ENCODE measurements at regions not wholly inside any gene's neighbourhood (a gene's known extent, or its start where the extent isn't known, plus 50 kb on each side); places are given as distances from the start of the nearest gene placed in this dataset.

- no peak for DNase-seq (ENCODE audit: low spot score)
- 67% methylated on average over 4 of the region's 4 CpGs for WGBS (ENCODE audit: low lambda C conversion rate, missing lambda C conversion rate)
- H3K27me3 ChIP-seq, result no peaks in the 10 kb centered on the region
- no peaks in the 10 kb centered on the region for H3K36me3 ChIP-seq (replicated peaks; ENCODE audit: insufficient read depth, low read depth)
- H3K27ac ChIP-seq, result no peak overlapping the region
- no peak overlapping the region for H3K4me2 ChIP-seq
- H3K4me3 ChIP-seq, result no peak overlapping the region
- no peaks in the 10 kb centered on the region for H3K79me2 ChIP-seq
- H3K4me1 ChIP-seq (ENCODE audit: insufficient read depth), result no peaks in the 10 kb centered on the region
- no peak overlapping the region for H2AFZ ChIP-seq
- TF ChIP-seq EZH2 (IDR thresholded peaks at IDR 0.05; ENCODE audit: borderline replicate concordance) (no peak), EZH2phosphoT487 (IDR thresholded peaks at IDR 0.05; ENCODE audit: low read depth, severe bottlenecking, unreplicated experiment) (no peak)
- H4K20me1 ChIP-seq (ENCODE audit: insufficient read depth, poor library complexity, severe bottlenecking), result no peaks in the 10 kb centered on the region
- H3K9me3 ChIP-seq (ENCODE audit: low read depth), result no peaks in the 10 kb centered on the region
- no peaks in the 10 kb centered on the region for H3K9me2 ChIP-seq (replicated peaks; ENCODE audit: insufficient read depth)
Measured at GRCh38 chr11:19493446-19494213, 219.0 kb upstream of the NAV2 start.

DNA sequence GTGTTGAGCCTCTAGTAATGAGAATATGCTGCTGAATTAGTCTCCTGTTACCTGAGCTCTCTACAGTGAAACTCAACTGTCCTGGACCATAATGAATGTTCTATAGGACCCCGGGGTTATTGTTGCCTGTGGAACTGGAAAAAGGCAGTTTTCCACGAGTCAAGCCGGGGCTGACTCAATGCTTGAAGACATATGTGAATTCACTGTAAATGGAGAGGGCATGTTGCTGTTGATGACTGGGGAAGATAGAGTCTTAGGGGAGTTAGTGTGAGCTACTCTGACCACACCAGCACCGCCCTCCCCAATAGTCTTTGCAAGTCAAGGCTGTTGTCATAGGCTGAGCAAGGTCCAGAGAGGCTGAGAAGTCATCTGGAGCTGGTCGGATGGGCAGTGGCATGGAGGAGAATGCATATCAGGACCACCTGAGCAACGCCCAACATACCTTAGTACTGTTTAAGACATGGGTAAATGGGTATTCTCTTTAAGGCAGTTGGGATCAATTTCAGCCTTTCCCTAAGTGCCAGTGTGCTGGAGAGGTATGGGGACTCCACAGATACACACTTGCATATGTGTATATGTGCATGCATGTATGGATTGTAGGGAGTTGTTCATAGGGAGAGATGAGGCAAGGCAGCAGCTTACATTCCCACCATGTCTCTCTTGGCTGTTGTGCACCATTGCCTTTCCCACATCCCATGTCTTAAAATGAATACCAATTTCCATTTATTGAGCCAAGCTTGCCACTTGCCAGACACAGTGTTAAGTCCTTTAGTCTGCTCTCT lies 230.1 kb upstream of the NAV2 start:
- Histone ChIP-seq H3K4me3 (no peak overlapping the region), H3K27ac (no peak overlapping the region), H3K9me3 (ENCODE audit: low read depth) (no peaks in the 10 kb centered on the region), H3K4me1 (ENCODE audit: insufficient read depth) (no peaks in the 10 kb centered on the region), H2AFZ (no peak overlapping the region), H3K4me2 (no peak overlapping the region), H3K27me3 (no peaks in the 10 kb centered on the region), H3K36me3 (replicated peaks; ENCODE audit: insufficient read depth, low read depth) (no peaks in the 10 kb centered on the region), H3K9me2 (replicated peaks; ENCODE audit: insufficient read depth) (no peaks in the 10 kb centered on the region), H4K20me1 (ENCODE audit: insufficient read depth, poor library complexity, severe bottlenecking) (no peaks in the 10 kb centered on the region), H3K79me2 (no peaks in the 10 kb centered on the region)
- DNase-seq (ENCODE audit: low spot score), result no peak
- no peak for TF ChIP-seq EZH2 (IDR thresholded peaks at IDR 0.05; ENCODE audit: borderline replicate concordance)
- WGBS (ENCODE audit: low lambda C conversion rate, missing lambda C conversion rate), result 91% methylated on average over 6 of the region's 6 CpGs

DNA sequence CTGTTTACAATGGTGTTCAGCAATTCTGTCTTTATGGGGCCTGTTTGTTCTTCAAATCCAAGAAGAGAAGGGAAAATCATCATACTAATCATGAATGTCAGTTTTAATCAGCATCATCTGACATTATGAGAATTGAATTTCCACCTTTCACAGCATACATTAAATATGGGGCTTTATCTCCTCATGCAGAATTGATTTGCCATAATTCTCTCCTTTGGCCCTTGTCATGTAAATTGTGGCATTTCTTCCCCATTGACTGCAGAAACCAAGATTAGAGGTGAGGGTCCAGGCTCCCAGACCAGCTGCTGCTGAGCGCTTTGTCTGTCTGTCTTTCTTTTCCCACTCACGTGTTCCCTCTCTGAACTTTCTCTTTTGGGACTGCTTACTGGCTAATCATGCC lies 232.1 kb upstream of the NAV2 start:
- TF ChIP-seq EZH2phosphoT487 (IDR thresholded peaks at IDR 0.05; ENCODE audit: low read depth, severe bottlenecking, unreplicated experiment), result no peak
- no peak for TF ChIP-seq EZH2 (IDR thresholded peaks at IDR 0.05; ENCODE audit: borderline replicate concordance)
- TF ChIP-seq, protein P1, sequence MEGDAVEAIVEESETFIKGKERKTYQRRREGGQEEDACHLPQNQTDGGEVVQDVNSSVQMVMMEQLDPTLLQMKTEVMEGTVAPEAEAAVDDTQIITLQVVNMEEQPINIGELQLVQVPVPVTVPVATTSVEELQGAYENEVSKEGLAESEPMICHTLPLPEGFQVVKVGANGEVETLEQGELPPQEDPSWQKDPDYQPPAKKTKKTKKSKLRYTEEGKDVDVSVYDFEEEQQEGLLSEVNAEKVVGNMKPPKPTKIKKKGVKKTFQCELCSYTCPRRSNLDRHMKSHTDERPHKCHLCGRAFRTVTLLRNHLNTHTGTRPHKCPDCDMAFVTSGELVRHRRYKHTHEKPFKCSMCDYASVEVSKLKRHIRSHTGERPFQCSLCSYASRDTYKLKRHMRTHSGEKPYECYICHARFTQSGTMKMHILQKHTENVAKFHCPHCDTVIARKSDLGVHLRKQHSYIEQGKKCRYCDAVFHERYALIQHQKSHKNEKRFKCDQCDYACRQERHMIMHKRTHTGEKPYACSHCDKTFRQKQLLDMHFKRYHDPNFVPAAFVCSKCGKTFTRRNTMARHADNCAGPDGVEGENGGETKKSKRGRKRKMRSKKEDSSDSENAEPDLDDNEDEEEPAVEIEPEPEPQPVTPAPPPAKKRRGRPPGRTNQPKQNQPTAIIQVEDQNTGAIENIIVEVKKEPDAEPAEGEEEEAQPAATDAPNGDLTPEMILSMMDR (IDR thresholded peaks at IDR 0.05; ENCODE audit: poor library complexity), result no peak
- H3K4me2 ChIP-seq, result no peak overlapping the region
- H3K9me2 ChIP-seq (replicated peaks; ENCODE audit: insufficient read depth), result no peaks in the 10 kb centered on the region
- H4K20me1 ChIP-seq (ENCODE audit: insufficient read depth, poor library complexity, severe bottlenecking), result no peaks in the 10 kb centered on the region
- no peaks in the 10 kb centered on the region for H3K79me2 ChIP-seq
- H3K27me3 ChIP-seq, result no peaks in the 10 kb centered on the region
- H3K9me3 ChIP-seq (ENCODE audit: low read depth), result no peaks in the 10 kb centered on the region
- no peak overlapping the region for H3K27ac ChIP-seq
- H3K4me1 ChIP-seq (ENCODE audit: insufficient read depth), result no peaks in the 10 kb centered on the region
- no peak overlapping the region for H2AFZ ChIP-seq
- no peaks in the 10 kb centered on the region for H3K36me3 ChIP-seq (replicated peaks; ENCODE audit: insufficient read depth, low read depth)
- 90% methylated on average over 2 of the region's 2 CpGs for WGBS (ENCODE audit: low lambda C conversion rate, missing lambda C conversion rate)
- no peak overlapping the region for H3K4me3 ChIP-seq
- DNase-seq (ENCODE audit: low spot score), result no peak

GRCh38 chr11:19478891-19479290 lies 233.7 kb upstream of the NAV2 start:
- H3K4me2 ChIP-seq, result no peak overlapping the region
- TF ChIP-seq EZH2 (IDR thresholded peaks at IDR 0.05; ENCODE audit: borderline replicate concordance), result no peak
- no peak for TF ChIP-seq EZH2phosphoT487 (IDR thresholded peaks at IDR 0.05; ENCODE audit: low read depth, severe bottlenecking, unreplicated experiment)
- no peak for DNase-seq (ENCODE audit: low spot score)
- no peaks in the 10 kb centered on the region for H4K20me1 ChIP-seq (ENCODE audit: insufficient read depth, poor library complexity, severe bottlenecking)
- H3K36me3 ChIP-seq (replicated peaks; ENCODE audit: insufficient read depth, low read depth), result no peaks in the 10 kb centered on the region
- H3K4me3 ChIP-seq, result no peak overlapping the region
- no peaks in the 10 kb centered on the region for H3K9me3 ChIP-seq (ENCODE audit: low read depth)
- no peaks in the 10 kb centered on the region for H3K9me2 ChIP-seq (replicated peaks; ENCODE audit: insufficient read depth)
- H2AFZ ChIP-seq, result no peak overlapping the region
- no peaks in the 10 kb centered on the region for H3K4me1 ChIP-seq (ENCODE audit: insufficient read depth)
- WGBS (ENCODE audit: low lambda C conversion rate, missing lambda C conversion rate), result 70% methylated on average over 7 of the region's 7 CpGs
- H3K27ac ChIP-seq, result no peak overlapping the region
- H3K79me2 ChIP-seq, result no peaks in the 10 kb centered on the region
- no peaks in the 10 kb centered on the region for H3K27me3 ChIP-seq
